ENCODE measurements at regions not wholly inside any gene's neighbourhood (a gene's known extent, or its start where the extent isn't known, plus 50 kb on each side); places are given as distances from the start of the nearest gene placed in this dataset.
"Not testable (repeated sequence)": the region's sequence is repeated elsewhere in the genome, so short reads cannot be mapped to it uniquely, and the experiment has no call there.

DNA sequence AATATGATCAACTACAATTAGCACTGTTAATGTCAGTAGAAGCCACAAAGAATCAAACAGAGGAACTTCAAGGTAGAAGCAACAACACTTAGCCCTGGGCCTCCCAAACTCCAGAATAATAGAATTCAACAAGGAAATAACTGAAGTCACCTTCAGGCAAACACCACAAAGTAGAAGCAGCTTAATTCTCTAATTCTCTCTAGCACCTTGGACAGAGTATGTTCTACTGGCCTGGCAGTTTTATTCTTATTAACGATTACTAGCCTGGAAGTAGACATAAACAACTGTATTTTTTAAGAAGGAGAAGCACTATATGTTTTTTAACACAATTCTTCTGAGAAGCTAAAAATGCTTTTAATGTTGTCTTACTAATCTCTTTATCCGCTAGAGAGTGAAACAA lies 911.9 kb downstream of the DTWD2 start:
- H3K27me3 Mint-ChIP-seq (ENCODE audit: insufficient read depth) = no peaks in the 10 kb centered on the region
- peaks cover 12% of the 10 kb centered on the region for H3K9me3 Mint-ChIP-seq
- no peaks in the 10 kb centered on the region for H3K36me3 Mint-ChIP-seq (ENCODE audit: low read depth)
- H3K4me1 Mint-ChIP-seq (ENCODE audit: low read depth) = no peaks in the 10 kb centered on the region
- H3K27ac Mint-ChIP-seq = no peak overlapping the region
- no peak for DNase-seq
- no peak overlapping the region for H3K4me3 Mint-ChIP-seq
- TF ChIP-seq, protein P1, sequence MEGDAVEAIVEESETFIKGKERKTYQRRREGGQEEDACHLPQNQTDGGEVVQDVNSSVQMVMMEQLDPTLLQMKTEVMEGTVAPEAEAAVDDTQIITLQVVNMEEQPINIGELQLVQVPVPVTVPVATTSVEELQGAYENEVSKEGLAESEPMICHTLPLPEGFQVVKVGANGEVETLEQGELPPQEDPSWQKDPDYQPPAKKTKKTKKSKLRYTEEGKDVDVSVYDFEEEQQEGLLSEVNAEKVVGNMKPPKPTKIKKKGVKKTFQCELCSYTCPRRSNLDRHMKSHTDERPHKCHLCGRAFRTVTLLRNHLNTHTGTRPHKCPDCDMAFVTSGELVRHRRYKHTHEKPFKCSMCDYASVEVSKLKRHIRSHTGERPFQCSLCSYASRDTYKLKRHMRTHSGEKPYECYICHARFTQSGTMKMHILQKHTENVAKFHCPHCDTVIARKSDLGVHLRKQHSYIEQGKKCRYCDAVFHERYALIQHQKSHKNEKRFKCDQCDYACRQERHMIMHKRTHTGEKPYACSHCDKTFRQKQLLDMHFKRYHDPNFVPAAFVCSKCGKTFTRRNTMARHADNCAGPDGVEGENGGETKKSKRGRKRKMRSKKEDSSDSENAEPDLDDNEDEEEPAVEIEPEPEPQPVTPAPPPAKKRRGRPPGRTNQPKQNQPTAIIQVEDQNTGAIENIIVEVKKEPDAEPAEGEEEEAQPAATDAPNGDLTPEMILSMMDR (IDR thresholded peaks at IDR 0.05) = no peak

DNA sequence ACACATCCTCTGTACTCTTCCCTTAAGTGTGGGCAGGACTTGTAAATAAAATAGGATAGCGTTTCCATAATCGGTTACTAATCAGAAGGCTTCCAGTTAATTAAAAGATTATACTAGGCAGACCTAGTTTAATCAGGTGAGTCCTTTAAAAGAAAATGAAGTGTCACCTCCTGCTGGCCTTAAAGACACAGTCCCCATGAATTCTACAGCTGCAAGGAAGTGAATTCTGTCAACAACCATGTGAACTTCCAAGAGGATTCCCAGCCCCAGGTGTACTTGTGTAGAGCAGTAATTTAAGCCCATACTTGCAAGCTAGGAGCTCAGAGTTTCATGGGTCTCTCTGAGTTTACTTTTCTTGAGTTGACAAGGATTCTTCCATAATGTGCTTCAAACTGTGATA lies 918.3 kb downstream of the DTWD2 start:
- H3K27me3 Mint-ChIP-seq (ENCODE audit: insufficient read depth) = no peaks in the 10 kb centered on the region
- no peak overlapping the region for H3K27ac Mint-ChIP-seq
- no peak overlapping the region for H3K4me3 Mint-ChIP-seq
- no peaks in the 10 kb centered on the region for H3K36me3 Mint-ChIP-seq (ENCODE audit: low read depth)
- TF ChIP-seq, protein P1 (IDR thresholded peaks at IDR 0.05) = no peak
- no peak for DNase-seq
- peaks cover 4% of the 10 kb centered on the region; the same call in 1 of the 2 replicates for H3K9me3 Mint-ChIP-seq
- H3K4me1 Mint-ChIP-seq (ENCODE audit: low read depth) = no peaks in the 10 kb centered on the region

DNA sequence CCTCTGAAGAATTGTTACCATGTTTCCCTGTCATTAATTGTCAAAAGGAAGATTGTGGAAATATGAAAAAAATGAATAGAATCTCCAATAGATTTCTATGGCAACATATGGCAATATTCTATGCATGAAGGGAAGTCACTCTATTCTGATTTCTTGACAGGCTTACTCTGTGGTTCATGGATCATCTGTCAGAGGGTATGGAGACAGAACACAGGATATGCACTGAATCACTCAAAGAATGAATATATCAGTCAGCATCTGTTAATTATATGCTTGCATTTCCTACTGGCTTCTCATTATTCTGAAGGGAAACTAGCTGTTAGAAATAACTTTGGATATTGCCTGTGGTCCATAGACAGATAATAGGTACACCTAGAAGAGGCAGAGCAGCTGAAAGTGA lies 918.9 kb downstream of the DTWD2 start:
- DNase-seq = no peak
- Mint-ChIP-seq H3K27me3 (ENCODE audit: insufficient read depth) (no peaks in the 10 kb centered on the region), H3K4me1 (ENCODE audit: low read depth) (no peaks in the 10 kb centered on the region), H3K27ac (no peak overlapping the region), H3K4me3 (no peak overlapping the region), H3K9me3 (peaks cover 4% of the 10 kb centered on the region; the same call in 1 of the 2 replicates), H3K36me3 (ENCODE audit: low read depth) (no peaks in the 10 kb centered on the region)
- TF ChIP-seq, protein P1 (IDR thresholded peaks at IDR 0.05) = no peak

DNA sequence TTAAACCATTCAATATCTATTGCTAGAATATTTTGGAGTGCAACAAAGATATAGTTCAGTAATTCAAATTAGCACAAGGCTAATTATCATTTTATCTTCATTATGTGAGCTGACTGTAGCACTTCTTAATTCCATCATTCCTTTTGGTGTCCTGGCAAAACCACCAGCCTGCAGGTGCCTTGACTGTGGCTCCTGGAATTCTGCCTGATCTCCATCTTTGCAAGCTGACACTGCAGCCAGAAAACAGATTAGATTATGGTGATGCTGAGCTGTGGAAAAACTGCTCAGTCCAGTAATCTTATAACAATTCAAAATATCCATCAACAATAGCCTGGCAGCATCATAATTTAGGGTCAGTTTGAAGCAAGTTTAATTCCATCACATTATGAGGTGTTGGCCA lies 919.5 kb downstream of the DTWD2 start:
- H3K4me1 Mint-ChIP-seq (ENCODE audit: low read depth) = no peaks in the 10 kb centered on the region
- no peaks in the 10 kb centered on the region for H3K9me3 Mint-ChIP-seq
- TF ChIP-seq, protein P1 (IDR thresholded peaks at IDR 0.05) = no peak
- no peak overlapping the region for H3K27ac Mint-ChIP-seq
- H3K4me3 Mint-ChIP-seq = no peak overlapping the region
- no peak for DNase-seq
- no peaks in the 10 kb centered on the region for H3K27me3 Mint-ChIP-seq (ENCODE audit: insufficient read depth)
- no peaks in the 10 kb centered on the region for H3K36me3 Mint-ChIP-seq (ENCODE audit: low read depth)

DNA sequence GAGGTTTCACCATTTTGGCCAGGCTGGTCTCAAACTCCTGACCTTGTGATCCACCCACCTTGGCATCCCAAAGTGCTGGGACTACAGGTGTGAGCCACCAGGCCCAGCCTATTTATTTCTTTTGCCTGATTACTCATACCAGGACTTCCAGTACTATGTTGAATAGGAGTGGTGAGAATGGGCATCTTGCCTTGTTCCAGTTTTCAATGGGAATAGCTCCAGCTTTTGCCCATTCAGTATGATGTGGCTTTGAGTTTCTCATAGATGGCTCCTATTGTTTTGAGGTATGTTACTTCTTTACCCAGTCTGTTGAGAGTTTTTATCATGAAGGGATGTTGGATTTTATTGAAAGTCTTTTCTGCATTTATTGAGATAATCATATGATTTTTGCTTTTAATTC lies 924.5 kb downstream of the DTWD2 start:
- H3K4me1 Mint-ChIP-seq (ENCODE audit: low read depth); H3K36me3 Mint-ChIP-seq (ENCODE audit: low read depth); H3K27me3 Mint-ChIP-seq (ENCODE audit: insufficient read depth); H3K4me3 Mint-ChIP-seq; DNase-seq; H3K27ac Mint-ChIP-seq: not testable (repeated sequence)
- peaks cover 11% of the 10 kb centered on the region; the same call in 1 of the 2 replicates for H3K9me3 Mint-ChIP-seq

DNA sequence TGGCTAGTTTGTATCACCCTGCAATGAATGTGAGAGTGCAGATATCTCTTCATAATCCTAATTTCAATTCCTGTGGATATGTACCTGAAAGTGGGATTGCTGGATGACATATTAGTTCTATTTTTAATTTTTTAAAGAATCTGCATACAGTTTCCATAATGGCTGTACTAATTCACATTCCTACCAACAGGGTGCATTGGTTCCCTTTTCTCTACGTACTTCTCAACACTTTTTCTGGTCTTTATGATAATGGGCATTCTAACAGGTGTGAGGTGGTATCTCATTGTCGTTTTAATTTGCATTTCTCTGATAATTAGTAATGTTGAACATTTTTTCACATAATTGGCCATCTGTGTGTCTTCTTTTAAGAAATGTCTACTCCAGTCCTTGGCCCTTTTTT lies 927.5 kb downstream of the DTWD2 start:
- H3K4me1 Mint-ChIP-seq (ENCODE audit: low read depth) = no peaks in the 10 kb centered on the region; the same call in 1 of the 2 replicates
- no peaks in the 10 kb centered on the region for H3K27me3 Mint-ChIP-seq (ENCODE audit: insufficient read depth)
- no peak overlapping the region for H3K27ac Mint-ChIP-seq
- no peak overlapping the region for H3K4me3 Mint-ChIP-seq
- TF ChIP-seq, protein P1 (IDR thresholded peaks at IDR 0.05) = peak; percentile 53
- H3K36me3 Mint-ChIP-seq (ENCODE audit: low read depth) = no peaks in the 10 kb centered on the region
- DNase-seq = no peak
- H3K9me3 Mint-ChIP-seq = peaks cover 11% of the 10 kb centered on the region; the same call in 1 of the 2 replicates

All from HFFc6 (cell line).